BLaER1 treated with 17β-estradiol and CSF1 and Interleukin-3, amounts not matched to agents 10 nM and 100 nM (cell line): ENCODE measurements at regions not wholly inside any gene's neighbourhood (a gene's known extent, or its start where the extent isn't known, plus 50 kb on each side); places are given as distances from the start of the nearest gene placed in this dataset.

ENCODE experiments used
- H3K27ac ChIP-seq, 11 experiments: shearing (Covaris generic); formaldehyde crosslinking; 2 replicates each; pipeline ENCODE4 v1.8.1; 2022
- H3K27me3 ChIP-seq, 11 experiments: shearing (Covaris generic); formaldehyde crosslinking; 2 replicates each; pipeline ENCODE4 v1.8.1; 2022
- H3K36me3 ChIP-seq, 11 experiments: shearing (Covaris generic); formaldehyde crosslinking; 2 replicates each; pipeline ENCODE4 v1.8.1; 2022
- H3K4me1 ChIP-seq, 10 experiments: shearing (Covaris generic); formaldehyde crosslinking; 2 replicates each; pipeline ENCODE4 v1.8.1; 2022
- H3K4me2 ChIP-seq, 11 experiments: shearing (Covaris generic); formaldehyde crosslinking; 2 replicates each; pipeline ENCODE4 v1.8.1; 2022
- H3K4me3 ChIP-seq, 10 experiments: shearing (Covaris generic); formaldehyde crosslinking; 2 replicates each; pipeline ENCODE4 v1.8.1; 2022
- H3K9ac ChIP-seq, 11 experiments: shearing (Covaris generic); formaldehyde crosslinking; 2 replicates each; pipeline ENCODE4 v1.8.1; 2022
- H3K9me3 ChIP-seq, 11 experiments: shearing (Covaris generic); formaldehyde crosslinking; replicated peaks in 1 of 11; 2 replicates each; pipeline ENCODE4 v1.8.1; 2022
- H4K20me1 ChIP-seq, 11 experiments: shearing (Covaris generic); formaldehyde crosslinking; 2 replicates each; pipeline ENCODE4 v1.8.1; 2022
- Cebpa-rat ChIP-seq, 11 experiments: shearing (Covaris generic); IDR thresholded peaks; 2 replicates each; pipeline ENCODE4 v1.8.1; 2022

- no peak for TF ChIP-seq Cebpa-rat (IDR thresholded peaks at IDR 0.05)
- H3K4me3 ChIP-seq, result no peak overlapping the region
- H3K4me1 ChIP-seq, result 0 out of 20 replicates have a peak, but pooled peaks cover 0 to 4% (median 0%) of the 10 kb centered on the region in 10 experiments
- H3K27me3 ChIP-seq, result no peaks in the 10 kb centered on the region
- H3K4me2 ChIP-seq, result no peak overlapping the region
- H3K9ac ChIP-seq, result no peak overlapping the region
- no peaks in the 10 kb centered on the region for H3K36me3 ChIP-seq
- H4K20me1 ChIP-seq, result no peaks in the 10 kb centered on the region; a peak in 1 of 22 replicates
- H3K9me3 ChIP-seq, result no peaks in the 10 kb centered on the region
- no peak overlapping the region for H3K27ac ChIP-seq
Measured at GRCh38 chr5:162990063-162990462, 447.3 kb upstream of the CCNG1 start.

- H4K20me1 ChIP-seq, result no peaks in the 10 kb centered on the region; a peak in 1 of 22 replicates
- TF ChIP-seq Cebpa-rat (IDR thresholded peaks at IDR 0.05), result no peak
- no peak overlapping the region for H3K27ac ChIP-seq
- no peaks in the 10 kb centered on the region for H3K4me1 ChIP-seq
- H3K4me3 ChIP-seq, result no peak overlapping the region
- H3K27me3 ChIP-seq, result no peaks in the 10 kb centered on the region
- no peaks in the 10 kb centered on the region for H3K36me3 ChIP-seq
- H3K9me3 ChIP-seq, result no peaks in the 10 kb centered on the region
- no peak overlapping the region for H3K9ac ChIP-seq
- H3K4me2 ChIP-seq, result no peak overlapping the region
Measured at GRCh38 chr5:162990856-162991497, 446.4 kb upstream of the CCNG1 start.

GRCh38 chr5:162995568-162995967 is 441.8 kb upstream of the CCNG1 start:
- Histone ChIP-seq H3K4me2 (no peak overlapping the region), H3K4me3 (no peak overlapping the region), H3K4me1 (no peaks in the 10 kb centered on the region), H3K27ac (no peak overlapping the region), H3K36me3 (no peaks in the 10 kb centered on the region), H3K27me3 (no peaks in the 10 kb centered on the region), H4K20me1 (no peaks in the 10 kb centered on the region), H3K9ac (no peak overlapping the region), H3K9me3 (no peaks in the 10 kb centered on the region)
- no peak for TF ChIP-seq Cebpa-rat (IDR thresholded peaks at IDR 0.05)

DNA sequence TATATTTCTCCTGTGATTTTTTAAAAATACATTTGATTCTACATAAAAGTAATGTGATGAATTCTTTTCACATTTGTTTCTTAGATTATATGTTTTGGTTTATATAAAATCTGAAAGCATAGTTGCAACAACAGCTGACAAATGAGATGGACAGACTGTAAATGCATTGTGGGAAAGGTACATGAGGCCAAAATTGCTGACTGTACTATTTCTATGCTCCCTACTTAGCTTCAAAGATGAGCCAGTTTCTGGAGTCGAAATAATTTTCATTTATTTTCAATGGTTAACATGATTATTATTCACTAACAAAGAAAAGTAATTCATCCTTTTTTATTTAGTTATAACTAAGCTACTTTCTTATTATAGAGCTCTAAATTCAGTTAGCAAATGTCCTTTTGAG is 441.3 kb upstream of the CCNG1 start:
- no peak for TF ChIP-seq Cebpa-rat (IDR thresholded peaks at IDR 0.05)
- Histone ChIP-seq H3K9me3 (no peaks in the 10 kb centered on the region), H3K9ac (no peak overlapping the region), H3K4me3 (no peak overlapping the region), H3K4me1 (no peaks in the 10 kb centered on the region), H4K20me1 (no peaks in the 10 kb centered on the region), H3K36me3 (no peaks in the 10 kb centered on the region), H3K27me3 (no peaks in the 10 kb centered on the region), H3K27ac (no peak overlapping the region), H3K4me2 (no peak overlapping the region)

DNA sequence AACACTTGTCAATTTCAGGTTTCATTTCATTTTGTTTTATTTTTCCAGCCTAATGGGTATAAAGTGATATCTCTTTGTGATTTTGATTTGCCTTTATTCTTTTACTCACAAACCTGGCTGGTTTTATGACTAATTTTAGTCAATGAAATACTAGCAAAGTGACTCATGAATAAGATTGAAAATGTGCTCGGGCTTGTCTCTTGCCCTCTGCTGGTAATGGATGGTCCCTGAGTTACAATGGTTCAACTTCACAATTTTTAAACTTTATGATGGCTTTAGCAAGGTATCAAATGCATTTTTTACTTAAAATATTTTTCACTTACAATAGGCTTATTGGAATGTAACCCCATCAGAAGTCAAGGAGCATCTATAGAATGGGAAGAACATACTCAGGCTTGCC is 431.4 kb upstream of the CCNG1 start:
- H3K4me3 ChIP-seq, result no peak overlapping the region
- no peaks in the 10 kb centered on the region for H4K20me1 ChIP-seq
- H3K36me3 ChIP-seq, result no peaks in the 10 kb centered on the region
- TF ChIP-seq Cebpa-rat (IDR thresholded peaks at IDR 0.05), result no peak
- H3K9me3 ChIP-seq, result no peaks in the 10 kb centered on the region
- no peak overlapping the region for H3K27ac ChIP-seq
- H3K4me1 ChIP-seq, result no peaks in the 10 kb centered on the region
- H3K27me3 ChIP-seq, result no peaks in the 10 kb centered on the region
- H3K4me2 ChIP-seq, result no peak overlapping the region
- no peak overlapping the region for H3K9ac ChIP-seq

DNA sequence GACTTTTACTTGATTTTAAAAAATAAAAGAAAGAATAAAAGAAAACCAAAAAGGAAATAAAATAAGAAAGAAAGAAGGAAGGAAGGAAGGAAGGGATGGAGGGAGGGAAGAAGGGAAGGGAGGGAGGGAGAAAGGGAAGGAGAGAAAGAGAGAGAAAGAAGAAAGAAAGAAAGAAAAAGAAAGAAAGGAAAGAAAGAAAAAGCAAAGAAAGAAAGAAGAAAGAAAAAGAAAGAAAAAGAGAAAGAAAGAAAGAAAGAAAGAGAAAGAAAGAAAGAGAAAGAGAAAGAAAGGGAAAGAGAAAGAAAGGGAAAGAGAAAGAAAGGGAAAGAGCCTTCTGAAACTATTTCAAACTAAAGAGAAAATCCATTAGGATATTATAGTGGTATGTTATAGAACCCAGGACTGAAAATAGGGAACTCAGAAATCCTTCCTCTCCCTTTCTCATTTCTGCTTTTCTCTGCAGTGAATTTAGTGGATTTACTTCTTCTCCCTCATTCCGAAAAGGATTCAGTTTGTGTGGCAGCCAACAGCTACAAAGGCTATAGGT is 414.7 kb upstream of the CCNG1 start:
- Histone ChIP-seq H3K9me3 (no peaks in the 10 kb centered on the region), H3K4me2 (no peak overlapping the region), H3K36me3 (no peaks in the 10 kb centered on the region), H3K27ac (no peak overlapping the region), H3K4me3 (no peak overlapping the region), H4K20me1 (no peaks in the 10 kb centered on the region), H3K4me1 (no peaks in the 10 kb centered on the region), H3K27me3 (no peaks in the 10 kb centered on the region), H3K9ac (no peak overlapping the region)
- TF ChIP-seq Cebpa-rat (IDR thresholded peaks at IDR 0.05), result no peak

GRCh38 chr5:163023846-163024245 is 413.5 kb upstream of the CCNG1 start:
- H3K4me3 ChIP-seq, result no peak overlapping the region
- no peak overlapping the region for H3K4me2 ChIP-seq
- no peak overlapping the region for H3K9ac ChIP-seq
- H3K9me3 ChIP-seq, result no peaks in the 10 kb centered on the region
- no peak for TF ChIP-seq Cebpa-rat (IDR thresholded peaks at IDR 0.05)
- no peak overlapping the region for H3K27ac ChIP-seq
- no peaks in the 10 kb centered on the region for H4K20me1 ChIP-seq
- no peaks in the 10 kb centered on the region for H3K27me3 ChIP-seq
- no peaks in the 10 kb centered on the region for H3K4me1 ChIP-seq
- no peaks in the 10 kb centered on the region for H3K36me3 ChIP-seq

- H3K9me3 ChIP-seq, result no peaks in the 10 kb centered on the region
- H3K4me3 ChIP-seq, result no peak overlapping the region
- no peaks in the 10 kb centered on the region for H3K27me3 ChIP-seq
- TF ChIP-seq Cebpa-rat (IDR thresholded peaks at IDR 0.05), result no peak
- no peaks in the 10 kb centered on the region for H3K4me1 ChIP-seq
- no peaks in the 10 kb centered on the region for H3K36me3 ChIP-seq
- H3K4me2 ChIP-seq, result no peak overlapping the region
- H4K20me1 ChIP-seq, result no peaks in the 10 kb centered on the region
- H3K9ac ChIP-seq, result no peak overlapping the region
- H3K27ac ChIP-seq, result no peak overlapping the region
Measured at GRCh38 chr5:163024936-163025335, 412.5 kb upstream of the CCNG1 start.

GRCh38 chr5:163033656-163034055 is 403.7 kb upstream of the CCNG1 start:
- no peaks in the 10 kb centered on the region for H3K36me3 ChIP-seq
- no peak overlapping the region for H3K4me3 ChIP-seq
- peak overlapping the region in 3 of 11 experiments; percentile 2 to 22 (median 13); a peak in 2 of 22 replicates for H3K4me2 ChIP-seq
- H3K27me3 ChIP-seq, result no peaks in the 10 kb centered on the region
- no peaks in the 10 kb centered on the region for H4K20me1 ChIP-seq
- no peak for TF ChIP-seq Cebpa-rat (IDR thresholded peaks at IDR 0.05)
- 0 out of 22 replicates have a peak, but pooled peaks cover 0 to 3% (median 0%) of the 10 kb centered on the region in 11 experiments for H3K9me3 ChIP-seq
- peaks cover 0 to 4% (median 0%) of the 10 kb centered on the region in 10 experiments; a peak in 1 of 20 replicates for H3K4me1 ChIP-seq
- H3K27ac ChIP-seq, result no peak overlapping the region
- no peak overlapping the region for H3K9ac ChIP-seq

- Histone ChIP-seq H4K20me1 (no peaks in the 10 kb centered on the region), H3K9ac (no peak overlapping the region), H3K9me3 (peaks cover 0 to 7% (median 0%) of the 10 kb centered on the region in 11 experiments; a peak in 1 of 22 replicates), H3K4me1 (no peaks in the 10 kb centered on the region), H3K27me3 (no peaks in the 10 kb centered on the region), H3K4me2 (no peak overlapping the region), H3K27ac (no peak overlapping the region), H3K4me3 (no peak overlapping the region), H3K36me3 (no peaks in the 10 kb centered on the region)
- TF ChIP-seq Cebpa-rat (IDR thresholded peaks at IDR 0.05), result no peak
Measured at GRCh38 chr5:163041254-163041653, 396.1 kb upstream of the CCNG1 start.
